ENCODE measurements at regions not wholly inside any gene's neighbourhood (a gene's known extent, or its start where the extent isn't known, plus 50 kb on each side); places are given as distances from the start of the nearest gene placed in this dataset.

GRCh38 chr1:29824025-29824424 lies 587.7 kb downstream of the PTPRU start:
- H3K9me3 ChIP-seq (ENCODE audit: control insufficient read depth in 2 of 2, low read length in 2 of 2) = no peaks in the 10 kb centered on the region
- peaks cover 7% of the 10 kb centered on the region for H3K27me3 ChIP-seq (ENCODE audit: control insufficient read depth, insufficient read depth, low read length)
- H3K4me1 ChIP-seq (ENCODE audit: control insufficient read depth, insufficient read depth, low read length, poor library complexity, severe bottlenecking) = no peaks in the 10 kb centered on the region
- DNase-seq = no peak
- no peaks in the 10 kb centered on the region for H3K36me3 ChIP-seq (ENCODE audit: control insufficient read depth, insufficient read depth, low read length)
- peaks cover 0 to 1% (median 0%) of the 10 kb centered on the region in 7 donors for H3K9me3 Mint-ChIP-seq
- no peak overlapping the region for H3K4me3 ChIP-seq (ENCODE audit: low read depth, low read length)
- H3K36me3 Mint-ChIP-seq = no peaks in the 10 kb centered on the region
- H3K4me3 Mint-ChIP-seq = no peak overlapping the region
- no peak overlapping the region for H3K27ac ChIP-seq (ENCODE audit: insufficient read depth, low read length, poor library complexity, severe bottlenecking)
- ATAC-seq (ENCODE audit: low read depth in 2 of 2) = no peak
- H3K27ac Mint-ChIP-seq = no peak overlapping the region
- H3K4me1 Mint-ChIP-seq = no peaks in the 10 kb centered on the region
- peaks cover 8% of the 10 kb centered on the region for H3K27me3 Mint-ChIP-seq

DNA sequence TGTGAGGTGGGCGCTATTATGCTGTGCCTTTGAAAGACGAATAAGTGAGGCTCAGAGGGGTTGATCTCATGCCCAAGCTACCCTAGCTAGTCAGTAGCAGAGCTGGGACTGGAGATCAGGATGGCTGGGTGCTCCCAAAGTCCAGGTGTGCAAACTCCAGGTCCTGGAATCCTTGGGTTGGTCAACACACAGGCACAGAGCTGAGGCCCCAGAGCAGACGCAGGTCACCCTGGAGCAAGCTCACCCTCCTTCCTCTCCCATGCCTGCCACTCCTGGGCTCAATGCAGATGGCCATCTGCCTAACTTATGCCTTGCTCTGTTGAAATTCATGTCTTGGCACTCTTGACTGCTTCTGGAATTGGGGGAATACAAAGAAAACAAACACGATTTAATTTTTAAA lies 587.2 kb downstream of the PTPRU start:
- Histone ChIP-seq H3K27me3 (ENCODE audit: control insufficient read depth, insufficient read depth, low read length) (peaks cover 7% of the 10 kb centered on the region), H3K4me1 (ENCODE audit: control insufficient read depth, insufficient read depth, low read length, poor library complexity, severe bottlenecking) (no peaks in the 10 kb centered on the region), H3K9me3 (ENCODE audit: control insufficient read depth in 2 of 2, low read length in 2 of 2) (no peaks in the 10 kb centered on the region), H3K4me3 (ENCODE audit: low read depth, low read length) (no peak overlapping the region), H3K27ac (ENCODE audit: insufficient read depth, low read length, poor library complexity, severe bottlenecking) (no peak overlapping the region), H3K36me3 (ENCODE audit: control insufficient read depth, insufficient read depth, low read length) (no peaks in the 10 kb centered on the region)
- H3K27ac Mint-ChIP-seq = no peak overlapping the region
- H3K9me3 Mint-ChIP-seq = peaks cover 0 to 3% (median 0%) of the 10 kb centered on the region in 7 donors
- DNase-seq = no peak
- peaks cover 12% of the 10 kb centered on the region for H3K27me3 Mint-ChIP-seq
- H3K36me3 Mint-ChIP-seq = no peaks in the 10 kb centered on the region
- no peak for ATAC-seq (ENCODE audit: low read depth in 2 of 2)
- no peak overlapping the region for H3K4me3 Mint-ChIP-seq
- no peaks in the 10 kb centered on the region for H3K4me1 Mint-ChIP-seq

GRCh38 chr1:29821605-29822004 lies 585.3 kb downstream of the PTPRU start:
- peaks cover 12% of the 10 kb centered on the region for H3K27me3 Mint-ChIP-seq
- peaks cover 7% of the 10 kb centered on the region for H3K27me3 ChIP-seq (ENCODE audit: control insufficient read depth, insufficient read depth, low read length)
- no peak for DNase-seq

GRCh38 chr1:29820401-29820800 lies 584.1 kb downstream of the PTPRU start:
- Histone ChIP-seq H3K36me3 (ENCODE audit: control insufficient read depth, insufficient read depth, low read length) (no peaks in the 10 kb centered on the region), H3K27ac (ENCODE audit: insufficient read depth, low read length, poor library complexity, severe bottlenecking) (no peak overlapping the region), H3K9me3 (ENCODE audit: control insufficient read depth in 2 of 2, low read length in 2 of 2) (no peaks in the 10 kb centered on the region), H3K4me1 (ENCODE audit: control insufficient read depth, insufficient read depth, low read length, poor library complexity, severe bottlenecking) (no peaks in the 10 kb centered on the region), H3K27me3 (ENCODE audit: control insufficient read depth, insufficient read depth, low read length) (peaks cover 7% of the 10 kb centered on the region), H3K4me3 (ENCODE audit: low read depth, low read length) (no peak overlapping the region)
- Mint-ChIP-seq H3K9me3 (peaks cover 0 to 12% (median 0%) of the 10 kb centered on the region in 7 donors), H3K4me3 (no peak overlapping the region), H3K36me3 (no peaks in the 10 kb centered on the region), H3K27me3 (peaks cover 22% of the 10 kb centered on the region), H3K27ac (no peak overlapping the region), H3K4me1 (no peaks in the 10 kb centered on the region)
- no peak for ATAC-seq (ENCODE audit: low read depth in 2 of 2)
- no peak for DNase-seq

More at GRCh38 chr1:29821605-29822004, 585.3 kb downstream of the PTPRU start:
- Mint-ChIP-seq H3K9me3 (peaks cover 0 to 10% (median 0%) of the 10 kb centered on the region in 7 donors), H3K27ac (no peak overlapping the region), H3K36me3 (no peaks in the 10 kb centered on the region), H3K4me3 (no peak overlapping the region), H3K4me1 (no peaks in the 10 kb centered on the region)
- Histone ChIP-seq H3K27ac (ENCODE audit: insufficient read depth, low read length, poor library complexity, severe bottlenecking) (no peak overlapping the region), H3K36me3 (ENCODE audit: control insufficient read depth, insufficient read depth, low read length) (no peaks in the 10 kb centered on the region), H3K4me3 (ENCODE audit: low read depth, low read length) (no peak overlapping the region), H3K4me1 (ENCODE audit: control insufficient read depth, insufficient read depth, low read length, poor library complexity, severe bottlenecking) (no peaks in the 10 kb centered on the region), H3K9me3 (ENCODE audit: control insufficient read depth in 2 of 2, low read length in 2 of 2) (no peaks in the 10 kb centered on the region)
- ATAC-seq (ENCODE audit: low read depth in 2 of 2) = no peak

- Histone ChIP-seq H3K4me3 (ENCODE audit: low read depth, low read length) (no peak overlapping the region), H3K27me3 (ENCODE audit: control insufficient read depth, insufficient read depth, low read length) (no peaks in the 10 kb centered on the region), H3K27ac (ENCODE audit: insufficient read depth, low read length, poor library complexity, severe bottlenecking) (no peak overlapping the region), H3K36me3 (ENCODE audit: control insufficient read depth, insufficient read depth, low read length) (no peaks in the 10 kb centered on the region), H3K9me3 (ENCODE audit: control insufficient read depth in 2 of 2, low read length in 2 of 2) (no peaks in the 10 kb centered on the region), H3K4me1 (ENCODE audit: control insufficient read depth, insufficient read depth, low read length, poor library complexity, severe bottlenecking) (no peaks in the 10 kb centered on the region)
- no peak for ATAC-seq (ENCODE audit: low read depth in 2 of 2)
- Mint-ChIP-seq H3K9me3 (peaks cover 0 to 10% (median 0%) of the 10 kb centered on the region in 7 donors), H3K27ac (no peak overlapping the region), H3K4me1 (no peaks in the 10 kb centered on the region), H3K27me3 (peaks cover 24% of the 10 kb centered on the region), H3K4me3 (no peak overlapping the region), H3K36me3 (no peaks in the 10 kb centered on the region)
- DNase-seq = no peak
These were observed 576.2 kb downstream of the PTPRU start for GRCh38 chr1:29812408-29813135.

GRCh38 chr1:29811727-29812407 lies 575.5 kb downstream of the PTPRU start:
- DNase-seq = no peak
- no peak overlapping the region for H3K4me3 Mint-ChIP-seq
- no peaks in the 10 kb centered on the region for H3K36me3 Mint-ChIP-seq
- Histone ChIP-seq H3K27me3 (ENCODE audit: control insufficient read depth, insufficient read depth, low read length) (no peaks in the 10 kb centered on the region), H3K4me3 (ENCODE audit: low read depth, low read length) (no peak overlapping the region), H3K4me1 (ENCODE audit: control insufficient read depth, insufficient read depth, low read length, poor library complexity, severe bottlenecking) (no peaks in the 10 kb centered on the region), H3K27ac (ENCODE audit: insufficient read depth, low read length, poor library complexity, severe bottlenecking) (no peak overlapping the region), H3K9me3 (ENCODE audit: control insufficient read depth in 2 of 2, low read length in 2 of 2) (no peaks in the 10 kb centered on the region), H3K36me3 (ENCODE audit: control insufficient read depth, insufficient read depth, low read length) (no peaks in the 10 kb centered on the region)
- H3K4me1 Mint-ChIP-seq = no peaks in the 10 kb centered on the region
- ATAC-seq (ENCODE audit: low read depth in 2 of 2) = no peak
- peaks cover 0 to 5% (median 0%) of the 10 kb centered on the region in 7 donors for H3K9me3 Mint-ChIP-seq
- no peak overlapping the region for H3K27ac Mint-ChIP-seq
- peaks cover 24% of the 10 kb centered on the region for H3K27me3 Mint-ChIP-seq

DNA sequence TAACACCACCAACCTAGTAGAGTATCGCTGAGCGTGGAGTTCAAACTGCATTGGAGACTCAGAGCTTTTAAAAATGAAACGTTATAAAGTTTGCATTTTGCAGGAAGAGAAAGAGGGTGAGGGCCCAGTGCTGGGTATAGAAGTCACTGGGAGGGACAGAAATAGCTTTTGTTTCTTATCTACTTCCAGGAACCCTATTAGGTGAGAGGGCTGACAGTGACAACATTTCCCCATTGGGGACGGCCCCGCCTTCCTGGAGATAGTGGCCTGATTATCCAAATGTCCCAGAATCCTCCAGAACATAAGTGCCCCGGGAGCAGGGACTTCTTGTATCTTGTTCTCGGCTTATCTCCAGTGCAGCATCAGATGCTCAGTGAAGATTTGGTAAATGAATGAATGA lies 574.9 kb downstream of the PTPRU start:
- no peak overlapping the region for H3K27ac Mint-ChIP-seq
- peaks cover 0 to 1% (median 0%) of the 10 kb centered on the region in 7 donors for H3K9me3 Mint-ChIP-seq
- H3K27me3 Mint-ChIP-seq = peaks cover 21% of the 10 kb centered on the region

More for the DNA sequence above, 574.9 kb downstream of the PTPRU start:
- ATAC-seq (ENCODE audit: low read depth in 2 of 2) = no peak
- H3K4me3 Mint-ChIP-seq = no peak overlapping the region
- no peaks in the 10 kb centered on the region for H3K4me1 ChIP-seq (ENCODE audit: control insufficient read depth, insufficient read depth, low read length, poor library complexity, severe bottlenecking)
- no peak overlapping the region for H3K27ac ChIP-seq (ENCODE audit: insufficient read depth, low read length, poor library complexity, severe bottlenecking)
- no peaks in the 10 kb centered on the region for H3K36me3 ChIP-seq (ENCODE audit: control insufficient read depth, insufficient read depth, low read length)
- no peaks in the 10 kb centered on the region for H3K4me1 Mint-ChIP-seq
- no peak for DNase-seq
- no peaks in the 10 kb centered on the region for H3K27me3 ChIP-seq (ENCODE audit: control insufficient read depth, insufficient read depth, low read length)
- H3K4me3 ChIP-seq (ENCODE audit: low read depth, low read length) = no peak overlapping the region
- no peaks in the 10 kb centered on the region for H3K36me3 Mint-ChIP-seq
- H3K9me3 ChIP-seq (ENCODE audit: control insufficient read depth in 2 of 2, low read length in 2 of 2) = no peaks in the 10 kb centered on the region
